Spleen (tissue), 11 donors: ENCODE measurements at regions not wholly inside any gene's neighbourhood (a gene's known extent, or its start where the extent isn't known, plus 50 kb on each side); places are given as distances from the start of the nearest gene placed in this dataset.

Source experiments
- DNase-seq: peaks from one replicate; pipeline ENCODE4 v3.0.0-alpha.2; 2020
- H3K27ac ChIP-seq, 8 donors: fragments of 200-600 bp; sonication (generic) in 7 of 8; 1 replicate in 4 of 8; 2 replicates in 4 of 8; pipeline versions ENCODE4 v1.5.0 to v1.8.0; 2016 to 2021; ENCODE audit warnings: inconsistent platforms in 4 of 8, mild to moderate bottlenecking in 4 of 8, moderate library complexity in 1 of 8
- H3K27me3 ChIP-seq, 7 donors: fragments of 200-600 bp; sonication (generic) in 6 of 7; replicated peaks in 1 of 7; 1 replicate in 4 of 7; 2 replicates in 3 of 7; pipeline versions ENCODE4 v1.5.0 to v1.8.0; 2016 to 2021; ENCODE audit warnings: inconsistent platforms in 3 of 7, mild to moderate bottlenecking in 1 of 7
- H3K36me3 ChIP-seq, 6 donors: fragments of 200-600 bp; sonication (generic) in 5 of 6; 1 replicate in 4 of 6; 2 replicates in 2 of 6; pipeline versions ENCODE4 v1.5.0 to v1.8.0; 2016 to 2021; ENCODE audit warnings: inconsistent platforms in 2 of 6
- H3K4me1 ChIP-seq, 6 donors: fragments of 200-600 bp; sonication (generic) in 5 of 6; 1 replicate in 3 of 6; 2 replicates in 3 of 6; pipeline versions ENCODE4 v1.5.0 to v1.8.0; 2016 to 2021; ENCODE audit warnings: inconsistent platforms in 3 of 6
- H3K4me3 ChIP-seq, 8 donors: fragments of 200-600 bp; sonication (generic) in 7 of 8; 1 replicate in 4 of 8; 2 replicates in 4 of 8; pipeline versions ENCODE4 v1.5.0 to v1.8.0; 2016 to 2021; ENCODE audit warnings: inconsistent platforms in 4 of 8, mild to moderate bottlenecking in 4 of 8, moderate library complexity in 2 of 8
- H3K9me3 ChIP-seq, 8 donors: fragments of 200-600 bp; sonication (generic) in 7 of 8; 1 replicate in 4 of 8; 2 replicates in 4 of 8; pipeline versions ENCODE4 v1.5.0 to v1.8.0; 2016 to 2021; ENCODE audit warnings: inconsistent platforms in 4 of 8
- POLR2A ChIP-seq, 3 donors: fragments of 450-650 bp; IDR thresholded peaks; one replicate each; pipeline ENCODE4 v1.5.1; 2017; ENCODE audit warnings: antibody characterized with exemption in 3 of 3, mild to moderate bottlenecking in 1 of 3
- POLR2AphosphoS5 ChIP-seq, 3 donors: sonication (generic); formaldehyde crosslinking; IDR thresholded peaks; one replicate each; pipeline ENCODE4 v1.5.1; 2017; ENCODE audit warnings: antibody characterized with exemption in 3 of 3
- WGBS, 5 donors: extraction: QIAGEN DNeasy Blood & Tissue Kit in 3 of 5; methylation state at CpG; one replicate each; pipeline versions ENCODE4 v1.1.5 to v1.1.7; 2013 to 2018; 5-methylcytosine and 5-hydroxymethylcytosine counted together
- intact Hi-C: fragments of 100-400 bp; cut with DNase I; formaldehyde crosslinking; loops from one replicate; pipeline ENCODE4 v1.15.0; 2023; ENCODE audit warnings: low total_unique reads
- TF ChIP-seq, protein P1 (sequence below), 11 experiments: fragments of 200-600 bp in 7 of 11; fragments of 450-650 bp in 4 of 11; sonication (generic) in 4 of 11; IDR thresholded peaks in 8 of 11; conservative IDR thresholded peaks in 3 of 11; 1 replicate in 7 of 11; 2 replicates in 4 of 11; pipeline versions ENCODE4 v1.4.0 to v1.8.0; 2016 to 2021; ENCODE audit warnings: antibody characterized with exemption in 11 of 11, inconsistent platforms in 4 of 11, mild to moderate bottlenecking in 1 of 11
- donor health status: healthy with polysubstance abuse.
- donor health status: DM: no; HTN: no; CAD: no; lungs with moderate emphysema.
- donor health status: DM: no; HTN: no; CAD: no.
- donor health status: Bipolar disorder and iron deficiency.
- donor health status: healthy.
- donor health status: DM: no; HTN: no; CAD: no.
- donor health status: DM: yes; HTN: yes; CAD: no.

DNA sequence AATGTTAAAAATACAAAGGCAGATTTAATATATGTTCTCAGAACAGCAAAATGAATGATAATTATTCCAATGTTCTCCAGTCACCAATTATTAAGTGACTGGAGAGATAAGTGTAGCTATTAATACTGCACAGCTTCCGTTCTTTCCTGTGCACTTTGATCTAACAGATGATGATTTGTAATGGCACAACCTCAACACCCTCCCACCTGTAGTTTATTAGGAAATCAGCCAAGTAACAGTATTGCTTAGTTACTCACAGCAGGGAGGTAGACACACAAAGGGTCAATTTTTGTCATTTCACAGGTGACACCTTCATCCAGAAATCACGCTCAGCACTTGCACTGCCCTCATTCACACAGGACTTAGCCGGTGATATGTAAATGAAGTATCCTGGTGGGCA lies 688.1 kb downstream of the EPHA3 start:
- WGBS, 5 donors, result 59 to 70% (median 64%) methylated on average over 3 of the region's 3 CpGs
- Histone ChIP-seq H3K27ac (no peak overlapping the region), H3K9me3 (peaks cover 0 to 7% (median 0%) of the 10 kb centered on the region in 8 donors), H3K4me3 (no peak overlapping the region), H3K36me3 (no peaks in the 10 kb centered on the region), H3K27me3 (no peaks in the 10 kb centered on the region), H3K4me1 (no peaks in the 10 kb centered on the region)
- intact Hi-C loops, result no loop called here
- no peak for DNase-seq
- TF ChIP-seq POLR2A (IDR thresholded peaks at IDR 0.05), result no peak

GRCh38 chr3:89802881-89803280 lies 695.5 kb downstream of the EPHA3 start:
- Histone ChIP-seq H3K4me1 (no peaks in the 10 kb centered on the region), H3K27me3 (no peaks in the 10 kb centered on the region), H3K36me3 (no peaks in the 10 kb centered on the region), H3K4me3 (no peak overlapping the region), H3K9me3 (peaks cover 0 to 7% (median 0%) of the 10 kb centered on the region in 8 donors), H3K27ac (no peak overlapping the region)
- intact Hi-C loops, result no loop called here
- TF ChIP-seq, protein P1, sequence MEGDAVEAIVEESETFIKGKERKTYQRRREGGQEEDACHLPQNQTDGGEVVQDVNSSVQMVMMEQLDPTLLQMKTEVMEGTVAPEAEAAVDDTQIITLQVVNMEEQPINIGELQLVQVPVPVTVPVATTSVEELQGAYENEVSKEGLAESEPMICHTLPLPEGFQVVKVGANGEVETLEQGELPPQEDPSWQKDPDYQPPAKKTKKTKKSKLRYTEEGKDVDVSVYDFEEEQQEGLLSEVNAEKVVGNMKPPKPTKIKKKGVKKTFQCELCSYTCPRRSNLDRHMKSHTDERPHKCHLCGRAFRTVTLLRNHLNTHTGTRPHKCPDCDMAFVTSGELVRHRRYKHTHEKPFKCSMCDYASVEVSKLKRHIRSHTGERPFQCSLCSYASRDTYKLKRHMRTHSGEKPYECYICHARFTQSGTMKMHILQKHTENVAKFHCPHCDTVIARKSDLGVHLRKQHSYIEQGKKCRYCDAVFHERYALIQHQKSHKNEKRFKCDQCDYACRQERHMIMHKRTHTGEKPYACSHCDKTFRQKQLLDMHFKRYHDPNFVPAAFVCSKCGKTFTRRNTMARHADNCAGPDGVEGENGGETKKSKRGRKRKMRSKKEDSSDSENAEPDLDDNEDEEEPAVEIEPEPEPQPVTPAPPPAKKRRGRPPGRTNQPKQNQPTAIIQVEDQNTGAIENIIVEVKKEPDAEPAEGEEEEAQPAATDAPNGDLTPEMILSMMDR (IDR thresholded peaks at IDR 0.05 in 8 of 11, conservative IDR thresholded peaks at IDR 0.05 in 3 of 11), result no peak
- TF ChIP-seq POLR2AphosphoS5 (IDR thresholded peaks at IDR 0.05) (no peak), POLR2A (IDR thresholded peaks at IDR 0.05) (no peak)
- no peak for DNase-seq

DNA sequence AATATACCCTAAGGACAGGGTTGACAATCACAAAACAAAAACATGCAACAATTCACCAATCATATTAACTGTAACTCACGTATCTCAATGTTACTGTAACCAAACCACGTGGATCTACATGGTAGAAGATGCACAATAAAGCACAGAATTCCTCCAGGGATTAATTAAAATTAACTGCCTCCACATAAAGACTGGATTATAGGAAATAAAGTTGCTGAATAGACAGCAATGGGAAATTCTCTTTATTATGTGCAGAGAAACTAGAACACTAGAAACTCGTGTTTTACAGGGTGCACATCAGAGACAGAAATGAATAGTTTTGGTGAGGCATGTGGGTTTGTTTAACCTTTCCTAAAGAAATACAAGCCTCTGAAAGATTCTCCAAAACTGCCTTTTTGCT lies 696.3 kb downstream of the EPHA3 start:
- intact Hi-C loops, result no loop called here
- 54 to 74% (median 62%) methylated on average over 3 of the region's 3 CpGs for WGBS, 5 donors

GRCh38 chr3:89806166-89806565 lies 698.7 kb downstream of the EPHA3 start:
- WGBS, 5 donors, result 66 to 90% (median 82%) methylated on average over 1 of the region's 1 CpG
- no peak overlapping the region for H3K4me3 ChIP-seq
- DNase-seq, result no peak
- no peak overlapping the region for H3K27ac ChIP-seq
- peaks cover 0 to 11% (median 1%) of the 10 kb centered on the region in 8 donors for H3K9me3 ChIP-seq
- no peaks in the 10 kb centered on the region for H3K4me1 ChIP-seq
- intact Hi-C loops, result no loop called here
- H3K27me3 ChIP-seq, result no peaks in the 10 kb centered on the region
- no peaks in the 10 kb centered on the region for H3K36me3 ChIP-seq
- TF ChIP-seq POLR2A (IDR thresholded peaks at IDR 0.05) (no peak), POLR2AphosphoS5 (IDR thresholded peaks at IDR 0.05) (no peak)
- TF ChIP-seq, protein P1 (IDR thresholded peaks at IDR 0.05 in 8 of 11, conservative IDR thresholded peaks at IDR 0.05 in 3 of 11), result no peak

More for the DNA sequence above, 696.3 kb downstream of the EPHA3 start:
- no peak for DNase-seq
- Histone ChIP-seq H3K27ac (no peak overlapping the region), H3K9me3 (peaks cover 0 to 7% (median under 1%) of the 10 kb centered on the region in 8 donors), H3K4me3 (no peak overlapping the region), H3K4me1 (no peaks in the 10 kb centered on the region), H3K27me3 (no peaks in the 10 kb centered on the region), H3K36me3 (no peaks in the 10 kb centered on the region)
- TF ChIP-seq POLR2A (IDR thresholded peaks at IDR 0.05) (no peak), POLR2AphosphoS5 (IDR thresholded peaks at IDR 0.05) (no peak)
- TF ChIP-seq, protein P1 (IDR thresholded peaks at IDR 0.05 in 8 of 11, conservative IDR thresholded peaks at IDR 0.05 in 3 of 11), result no peak

- intact Hi-C loops, result no loop called here
- no peaks in the 10 kb centered on the region for H3K36me3 ChIP-seq
- no peak overlapping the region for H3K4me3 ChIP-seq
- no peak overlapping the region for H3K27ac ChIP-seq
- no peak for DNase-seq
- H3K4me1 ChIP-seq, result no peaks in the 10 kb centered on the region
- peaks cover 0 to 35% (median 23%) of the 10 kb centered on the region in 8 donors for H3K9me3 ChIP-seq
- H3K27me3 ChIP-seq, result no peaks in the 10 kb centered on the region
- TF ChIP-seq POLR2A (IDR thresholded peaks at IDR 0.05) (no peak), POLR2AphosphoS5 (IDR thresholded peaks at IDR 0.05) (no peak)
- TF ChIP-seq, protein P1 (IDR thresholded peaks at IDR 0.05 in 8 of 11, conservative IDR thresholded peaks at IDR 0.05 in 3 of 11), result no peak
These were observed 701.3 kb downstream of the EPHA3 start for GRCh38 chr3:89808680-89809197.
